ENCODE measurements at regions not wholly inside any gene's neighbourhood (a gene's known extent, or its start where the extent isn't known, plus 50 kb on each side); places are given as distances from the start of the nearest gene placed in this dataset.
"Not testable (repeated sequence)": the region's sequence is repeated elsewhere in the genome, so short reads cannot be mapped to it uniquely, and the experiment has no call there.

DNA sequence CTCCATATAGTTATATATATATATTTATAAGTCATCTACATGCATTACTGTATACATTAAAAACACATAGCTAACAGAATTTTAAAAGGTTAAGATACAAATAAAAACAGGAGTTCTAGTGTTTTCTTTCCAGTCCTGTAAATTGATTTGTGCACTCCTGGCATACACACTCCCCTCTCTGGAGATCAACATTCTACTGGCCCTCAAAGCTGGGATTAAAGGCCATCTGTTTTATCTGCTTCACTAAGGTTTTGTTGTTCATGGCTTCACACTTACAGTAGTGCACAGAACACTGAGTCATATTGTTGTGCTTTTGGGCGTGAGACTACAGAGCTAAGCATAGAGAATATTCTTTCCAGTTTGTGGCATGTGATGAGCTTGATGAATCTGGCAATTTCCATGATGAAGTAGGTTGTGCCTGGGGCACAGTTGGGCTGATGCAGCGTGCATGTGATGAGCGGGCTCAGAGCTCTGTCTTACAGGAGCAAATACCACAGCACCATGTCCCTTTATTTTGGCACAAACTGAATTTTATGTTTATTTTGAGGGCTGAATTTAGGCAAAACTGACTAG lies 98.2 kb downstream of the TAF11L14 start:
- DNase-seq (ENCODE audit: low read depth in 1 of 2, low spot score in 1 of 2) = no peak
- in situ Hi-C loops (cut with HindIII; ENCODE audit: low pct_unique_long_range_greater_than_20kb, low sequenced_read_pairs) = no loop called here
- TF ChIP-seq JUND (IDR thresholded peaks at IDR 0.05; ENCODE audit: low read depth) = no peak

DNA sequence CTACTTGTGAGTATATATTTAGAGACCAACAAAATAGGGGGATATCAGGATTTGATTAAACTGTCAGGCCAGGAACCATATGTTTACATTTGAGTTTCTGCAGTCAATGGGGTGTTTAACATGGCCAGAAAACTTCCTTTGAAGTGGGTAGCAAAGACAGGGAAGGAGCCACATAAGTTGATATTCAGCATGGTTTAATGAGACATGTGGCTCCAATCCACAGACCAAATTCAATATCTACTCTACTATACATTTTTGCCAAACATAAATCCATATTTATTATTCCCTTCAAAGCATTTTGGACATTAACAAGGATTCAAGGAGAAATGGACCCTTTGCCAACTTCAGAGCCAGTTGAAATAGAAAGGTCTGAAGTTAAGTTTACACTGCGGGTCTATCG lies 99.8 kb downstream of the TAF11L14 start:
- in situ Hi-C loops (cut with HindIII; ENCODE audit: low pct_unique_long_range_greater_than_20kb, low sequenced_read_pairs) = no loop called here
- TF ChIP-seq JUND (IDR thresholded peaks at IDR 0.05; ENCODE audit: low read depth) = no peak
- no peak for DNase-seq (ENCODE audit: low read depth in 1 of 2, low spot score in 1 of 2)

- TF ChIP-seq JUND (IDR thresholded peaks at IDR 0.05; ENCODE audit: low read depth) = no peak
- in situ Hi-C loops (cut with HindIII; ENCODE audit: low pct_unique_long_range_greater_than_20kb, low sequenced_read_pairs) = no loop called here
Measured at GRCh38 chr5:17735761-17736160, 101.5 kb downstream of the TAF11L14 start.

GRCh38 chr5:17737092-17737491 lies 102.8 kb downstream of the TAF11L14 start:
- in situ Hi-C loops (cut with HindIII; ENCODE audit: low pct_unique_long_range_greater_than_20kb, low sequenced_read_pairs) = no loop called here
- no peak for TF ChIP-seq JUND (IDR thresholded peaks at IDR 0.05; ENCODE audit: low read depth)
- no peak for DNase-seq (ENCODE audit: low read depth in 1 of 2, low spot score in 1 of 2)

More at GRCh38 chr5:17735761-17736160, 101.5 kb downstream of the TAF11L14 start:
- DNase-seq (ENCODE audit: low read depth in 1 of 2, low spot score in 1 of 2) = no peak

DNA sequence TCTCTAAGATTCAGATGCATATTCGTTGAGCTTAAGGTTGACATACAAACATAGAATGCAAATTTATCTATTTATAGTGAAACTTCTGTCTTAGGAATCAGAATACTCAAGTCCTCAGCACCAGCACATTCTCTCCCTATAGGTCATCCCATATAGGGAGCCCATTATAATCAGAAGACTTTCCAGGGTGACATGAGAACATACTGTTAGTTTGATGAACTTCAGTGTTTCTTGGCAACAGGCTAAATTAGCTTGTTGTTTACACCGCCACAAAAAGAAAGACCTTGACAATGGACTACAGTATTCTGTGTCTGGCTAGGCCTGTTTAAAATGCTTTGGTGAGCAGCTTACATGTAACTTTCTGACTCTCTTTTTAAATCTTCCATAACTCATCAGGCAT lies 104.2 kb downstream of the TAF11L14 start:
- in situ Hi-C loops (cut with HindIII; ENCODE audit: low pct_unique_long_range_greater_than_20kb, low sequenced_read_pairs) = no loop called here
- no peak for DNase-seq (ENCODE audit: low read depth in 1 of 2, low spot score in 1 of 2)
- TF ChIP-seq JUND (IDR thresholded peaks at IDR 0.05; ENCODE audit: low read depth) = no peak

DNA sequence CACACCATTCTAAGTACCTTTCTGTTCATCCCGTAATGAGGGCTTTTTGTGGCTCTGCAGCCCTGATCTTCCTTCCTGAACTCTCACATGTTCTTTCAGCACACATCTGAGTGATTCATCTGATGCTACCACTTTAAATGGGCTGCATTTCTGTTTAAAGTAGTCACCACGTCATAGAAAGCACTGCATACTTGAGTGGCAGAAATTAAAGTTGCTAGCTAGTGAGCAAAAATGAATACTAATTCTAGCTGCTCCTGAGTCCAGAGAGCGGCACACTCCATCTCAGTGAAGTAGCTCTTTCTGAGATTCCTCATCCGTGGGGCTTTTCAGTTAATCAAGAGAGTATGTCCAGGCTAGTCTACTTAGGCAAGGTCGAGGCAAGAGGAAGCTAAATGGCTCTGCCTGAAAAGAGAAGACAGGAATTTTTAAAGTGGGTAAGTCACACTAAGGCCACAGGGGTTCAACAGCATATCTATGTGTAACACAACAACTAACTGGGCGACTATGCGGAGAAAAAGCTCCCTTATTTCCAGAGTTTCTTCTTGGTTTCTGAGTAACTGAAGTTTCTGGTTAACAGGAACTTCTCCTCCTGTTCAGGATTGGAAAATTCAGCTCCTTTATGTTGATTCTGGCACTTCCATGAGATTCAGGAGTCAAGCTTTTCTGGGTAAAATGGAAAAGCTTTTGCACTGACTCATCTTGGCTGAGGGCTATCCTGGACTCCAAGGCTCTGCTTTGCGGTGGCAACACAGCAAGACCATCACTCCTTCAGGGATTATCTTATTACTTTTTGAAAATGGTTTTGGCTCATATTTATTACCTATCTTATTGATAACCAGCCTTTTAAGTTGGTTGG lies 109.5 kb downstream of the TAF11L14 start:
- in situ Hi-C loops (cut with HindIII; ENCODE audit: low pct_unique_long_range_greater_than_20kb, low sequenced_read_pairs) = no loop called here

DNA sequence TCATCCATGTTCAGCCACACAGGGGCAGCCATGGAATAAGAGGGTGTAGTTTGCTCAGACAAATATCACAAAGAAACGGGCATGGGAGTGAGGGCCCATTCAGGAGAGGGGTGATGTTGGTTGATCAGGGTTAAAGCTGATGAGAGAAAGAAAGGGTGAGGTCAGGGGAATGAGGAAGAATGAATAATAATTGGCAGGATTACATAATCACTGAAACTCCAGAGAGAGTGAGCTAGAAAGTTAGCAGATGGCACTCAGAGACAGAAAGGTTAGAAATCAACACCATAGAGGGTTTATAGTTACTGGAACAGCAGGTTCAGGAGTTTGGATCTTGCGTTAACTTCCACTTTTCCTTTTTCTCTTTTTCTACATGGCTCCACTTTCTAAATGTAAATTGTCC lies 113.9 kb downstream of the TAF11L14 start:
- no peak for TF ChIP-seq JUND (IDR thresholded peaks at IDR 0.05; ENCODE audit: low read depth)
- in situ Hi-C loops (cut with HindIII; ENCODE audit: low pct_unique_long_range_greater_than_20kb, low sequenced_read_pairs) = no loop called here
- DNase-seq (ENCODE audit: low read depth in 1 of 2, low spot score in 1 of 2) = no peak

More for the DNA sequence above, 109.5 kb downstream of the TAF11L14 start:
- no peak for TF ChIP-seq JUND (IDR thresholded peaks at IDR 0.05; ENCODE audit: low read depth)
- no peak for DNase-seq (ENCODE audit: low read depth in 1 of 2, low spot score in 1 of 2)

GRCh38 chr5:17748941-17749340 lies 114.7 kb downstream of the TAF11L14 start:
- TF ChIP-seq JUND (IDR thresholded peaks at IDR 0.05; ENCODE audit: low read depth) = no peak
- in situ Hi-C loops (cut with HindIII; ENCODE audit: low pct_unique_long_range_greater_than_20kb, low sequenced_read_pairs) = no loop called here
- DNase-seq (ENCODE audit: low read depth in 1 of 2, low spot score in 1 of 2) = no peak

GRCh38 chr5:17755406-17755805 lies 121.1 kb downstream of the TAF11L14 start:
- in situ Hi-C loops (cut with HindIII; ENCODE audit: low pct_unique_long_range_greater_than_20kb, low sequenced_read_pairs); DNase-seq (ENCODE audit: low read depth in 1 of 2, low spot score in 1 of 2): not testable (repeated sequence)

- no peak for TF ChIP-seq JUND (IDR thresholded peaks at IDR 0.05; ENCODE audit: low read depth)
- in situ Hi-C loops (cut with HindIII; ENCODE audit: low pct_unique_long_range_greater_than_20kb, low sequenced_read_pairs) = no loop called here
- DNase-seq (ENCODE audit: low read depth in 1 of 2, low spot score in 1 of 2) = no peak
Measured at GRCh38 chr5:17761326-17761725, 127.1 kb downstream of the TAF11L14 start.

DNA sequence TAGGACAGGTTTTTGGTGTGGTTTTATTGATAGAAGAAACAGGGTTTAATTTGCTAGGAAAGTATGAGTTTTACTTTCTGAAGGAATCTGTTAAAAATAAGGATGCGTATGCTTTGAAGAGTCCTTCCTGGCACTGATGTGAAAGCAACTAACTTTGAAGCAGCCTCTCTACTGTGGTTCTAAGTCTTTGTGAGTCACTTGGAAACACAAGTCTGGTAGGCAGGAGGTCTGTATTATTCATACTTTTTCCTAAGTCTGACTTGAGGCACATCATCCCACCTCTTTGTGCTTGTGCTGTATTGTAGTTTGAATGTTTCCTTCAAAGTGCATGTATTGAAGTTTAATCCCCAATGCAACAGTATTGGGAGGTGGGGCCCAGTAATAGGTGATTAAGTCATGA lies 129.0 kb downstream of the TAF11L14 start:
- DNase-seq (ENCODE audit: low read depth in 1 of 2, low spot score in 1 of 2) = no peak
- in situ Hi-C loops (cut with HindIII; ENCODE audit: low pct_unique_long_range_greater_than_20kb, low sequenced_read_pairs) = no loop called here
- no peak for TF ChIP-seq JUND (IDR thresholded peaks at IDR 0.05; ENCODE audit: low read depth)

DNA sequence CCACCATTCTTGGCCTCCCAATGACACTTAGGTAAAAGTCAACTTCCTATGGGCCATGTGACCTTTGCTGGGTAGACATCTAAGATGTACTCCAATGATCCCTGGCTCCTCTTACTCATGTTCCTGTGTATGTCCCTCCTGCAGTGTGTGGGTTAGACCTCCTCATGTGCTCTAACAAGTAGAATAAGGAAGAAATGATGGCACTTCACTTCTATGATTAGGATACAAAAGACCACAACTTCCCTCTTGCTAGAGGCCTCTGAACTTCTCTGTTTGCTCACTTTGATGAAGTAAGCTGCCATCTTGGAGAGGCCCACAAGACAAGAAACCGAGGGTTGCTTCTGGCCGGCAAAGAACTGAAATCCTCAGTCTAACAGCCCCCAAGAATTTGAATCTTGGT lies 131.8 kb downstream of the TAF11L14 start:
- DNase-seq (ENCODE audit: low read depth in 1 of 2, low spot score in 1 of 2) = no peak
- in situ Hi-C loops (cut with HindIII; ENCODE audit: low pct_unique_long_range_greater_than_20kb, low sequenced_read_pairs) = no loop called here
- no peak for TF ChIP-seq JUND (IDR thresholded peaks at IDR 0.05; ENCODE audit: low read depth)

- in situ Hi-C loops (cut with HindIII; ENCODE audit: low pct_unique_long_range_greater_than_20kb, low sequenced_read_pairs) = no loop called here
- DNase-seq (ENCODE audit: low read depth in 1 of 2, low spot score in 1 of 2) = no peak
- TF ChIP-seq JUND (IDR thresholded peaks at IDR 0.05; ENCODE audit: low read depth) = no peak
Measured at GRCh38 chr5:17769277-17769676, 135.0 kb downstream of the TAF11L14 start.

Measured in T47D (cell line).